ENCODE measurements at regions not wholly inside any gene's neighbourhood (a gene's known extent, or its start where the extent isn't known, plus 50 kb on each side); places are given as distances from the start of the nearest gene placed in this dataset.

DNA sequence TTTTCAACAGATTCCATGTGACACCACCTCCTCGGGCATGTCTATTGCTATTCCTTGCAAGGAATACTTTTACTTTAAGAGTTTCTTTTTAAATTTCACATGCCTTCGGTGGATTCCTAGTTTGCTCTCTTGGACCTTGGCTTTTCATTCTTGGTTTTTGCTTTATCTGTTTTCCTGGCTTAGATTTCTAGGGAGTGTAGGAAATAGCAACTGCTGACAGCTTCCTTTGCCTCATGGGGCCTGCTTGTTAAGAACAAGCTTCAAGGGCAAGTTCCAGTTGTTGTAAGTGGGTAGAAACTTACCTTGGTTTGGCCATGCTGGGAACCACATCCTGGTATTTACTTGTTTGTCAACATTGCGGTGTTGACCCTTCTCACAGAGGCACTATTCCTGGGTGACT lies 348.5 kb downstream of the DMAC1 start:
- TF ChIP-seq POLR2AphosphoS5 (IDR thresholded peaks at IDR 0.05) (no peak), POLR2A (IDR thresholded peaks at IDR 0.05) (no peak), EP300 (IDR thresholded peaks at IDR 0.05; ENCODE audit: low read depth) (no peak)
- TF ChIP-seq, protein P1, sequence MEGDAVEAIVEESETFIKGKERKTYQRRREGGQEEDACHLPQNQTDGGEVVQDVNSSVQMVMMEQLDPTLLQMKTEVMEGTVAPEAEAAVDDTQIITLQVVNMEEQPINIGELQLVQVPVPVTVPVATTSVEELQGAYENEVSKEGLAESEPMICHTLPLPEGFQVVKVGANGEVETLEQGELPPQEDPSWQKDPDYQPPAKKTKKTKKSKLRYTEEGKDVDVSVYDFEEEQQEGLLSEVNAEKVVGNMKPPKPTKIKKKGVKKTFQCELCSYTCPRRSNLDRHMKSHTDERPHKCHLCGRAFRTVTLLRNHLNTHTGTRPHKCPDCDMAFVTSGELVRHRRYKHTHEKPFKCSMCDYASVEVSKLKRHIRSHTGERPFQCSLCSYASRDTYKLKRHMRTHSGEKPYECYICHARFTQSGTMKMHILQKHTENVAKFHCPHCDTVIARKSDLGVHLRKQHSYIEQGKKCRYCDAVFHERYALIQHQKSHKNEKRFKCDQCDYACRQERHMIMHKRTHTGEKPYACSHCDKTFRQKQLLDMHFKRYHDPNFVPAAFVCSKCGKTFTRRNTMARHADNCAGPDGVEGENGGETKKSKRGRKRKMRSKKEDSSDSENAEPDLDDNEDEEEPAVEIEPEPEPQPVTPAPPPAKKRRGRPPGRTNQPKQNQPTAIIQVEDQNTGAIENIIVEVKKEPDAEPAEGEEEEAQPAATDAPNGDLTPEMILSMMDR (IDR thresholded peaks at IDR 0.05) = no peak
